ENCODE measurements at regions not wholly inside any gene's neighbourhood (a gene's known extent, or its start where the extent isn't known, plus 50 kb on each side); places are given as distances from the start of the nearest gene placed in this dataset.

DNA sequence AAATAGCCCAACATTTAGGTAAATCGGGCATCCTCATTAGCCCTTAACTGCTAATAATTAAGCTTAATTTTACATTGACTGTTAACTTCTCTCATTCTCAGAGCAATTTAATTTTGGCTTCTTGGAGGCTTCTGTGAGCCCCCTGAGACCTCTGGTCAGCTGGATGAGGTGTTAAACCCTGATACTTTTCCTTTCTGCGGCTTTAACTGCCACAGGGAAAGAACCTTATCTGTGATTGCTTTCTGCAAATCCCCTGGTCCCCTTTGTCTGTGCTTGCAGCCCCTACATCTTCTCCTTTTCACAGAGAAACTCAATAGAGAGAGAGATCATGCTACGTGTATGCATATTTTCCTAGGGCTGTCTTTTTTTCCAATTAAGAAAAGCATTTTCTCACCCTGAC lies 184.5 kb upstream of the CSF3R start:
- peaks cover 4% of the 10 kb centered on the region for H3K4me1 ChIP-seq (ENCODE audit: control insufficient read depth, insufficient read depth, low read length)
- peak in 1 of 6 donors; percentile 68 for DNase-seq (ENCODE audit: low read depth in 4 of 6, low spot score in 6 of 6)
- H3K27ac ChIP-seq (ENCODE audit: low read depth, low read length), result no peak overlapping the region
- no peaks in the 10 kb centered on the region for H3K36me3 ChIP-seq (ENCODE audit: control insufficient read depth, insufficient read depth, low read length)
- H3K27me3 ChIP-seq (ENCODE audit: control insufficient read depth, insufficient read depth, low read length), result no peaks in the 10 kb centered on the region
- 83% methylated on average over 1 of the region's 3 CpGs for WGBS (ENCODE audit: insufficient coverage)
- no peaks in the 10 kb centered on the region for H3K9me3 ChIP-seq (ENCODE audit: control insufficient read depth, insufficient read depth, low read length)
- H3K4me3 ChIP-seq (ENCODE audit: low read depth, low read length), result no peak overlapping the region

DNA sequence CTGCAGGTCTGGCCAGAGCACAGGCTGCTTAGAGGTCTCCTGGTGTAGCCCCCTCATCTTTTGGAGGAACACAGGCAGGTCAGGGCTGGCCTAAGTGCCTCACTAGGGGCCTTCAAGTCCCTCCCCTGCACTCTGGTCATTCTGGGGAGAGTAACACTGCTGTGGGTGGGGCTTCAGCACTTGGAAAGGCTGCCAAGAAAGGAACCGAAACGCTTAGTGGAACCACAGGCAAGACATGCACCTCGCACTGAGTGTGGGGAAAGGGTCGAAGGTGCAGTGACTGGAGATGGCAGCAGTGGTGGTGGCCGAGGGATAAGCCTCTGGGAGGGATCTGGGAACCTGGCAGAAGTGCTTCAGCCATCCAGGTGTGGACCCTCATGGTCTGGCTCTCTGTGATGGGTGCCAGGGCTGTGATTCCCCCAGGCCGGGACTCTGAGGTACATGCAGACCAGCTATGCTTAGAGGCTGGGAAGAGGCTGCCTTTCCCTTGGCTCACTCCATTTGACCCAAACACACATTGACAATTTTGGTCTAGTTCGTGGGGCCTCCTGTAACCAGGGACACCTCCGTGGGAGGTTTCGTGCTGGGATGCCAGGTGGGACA lies 182.9 kb upstream of the CSF3R start:
- no peak overlapping the region for H3K27ac ChIP-seq (ENCODE audit: low read depth, low read length)
- DNase-seq (ENCODE audit: low read depth in 4 of 6, low spot score in 6 of 6), result no peak
- H3K4me3 ChIP-seq (ENCODE audit: low read depth, low read length), result no peak overlapping the region
- H3K9me3 ChIP-seq (ENCODE audit: control insufficient read depth, insufficient read depth, low read length), result no peaks in the 10 kb centered on the region
- H3K4me1 ChIP-seq (ENCODE audit: control insufficient read depth, insufficient read depth, low read length), result peaks cover 4% of the 10 kb centered on the region
- H3K36me3 ChIP-seq (ENCODE audit: control insufficient read depth, insufficient read depth, low read length), result no peaks in the 10 kb centered on the region
- WGBS (ENCODE audit: insufficient coverage), result 86% methylated on average over 9 of the region's 9 CpGs
- no peaks in the 10 kb centered on the region for H3K27me3 ChIP-seq (ENCODE audit: control insufficient read depth, insufficient read depth, low read length)

DNA sequence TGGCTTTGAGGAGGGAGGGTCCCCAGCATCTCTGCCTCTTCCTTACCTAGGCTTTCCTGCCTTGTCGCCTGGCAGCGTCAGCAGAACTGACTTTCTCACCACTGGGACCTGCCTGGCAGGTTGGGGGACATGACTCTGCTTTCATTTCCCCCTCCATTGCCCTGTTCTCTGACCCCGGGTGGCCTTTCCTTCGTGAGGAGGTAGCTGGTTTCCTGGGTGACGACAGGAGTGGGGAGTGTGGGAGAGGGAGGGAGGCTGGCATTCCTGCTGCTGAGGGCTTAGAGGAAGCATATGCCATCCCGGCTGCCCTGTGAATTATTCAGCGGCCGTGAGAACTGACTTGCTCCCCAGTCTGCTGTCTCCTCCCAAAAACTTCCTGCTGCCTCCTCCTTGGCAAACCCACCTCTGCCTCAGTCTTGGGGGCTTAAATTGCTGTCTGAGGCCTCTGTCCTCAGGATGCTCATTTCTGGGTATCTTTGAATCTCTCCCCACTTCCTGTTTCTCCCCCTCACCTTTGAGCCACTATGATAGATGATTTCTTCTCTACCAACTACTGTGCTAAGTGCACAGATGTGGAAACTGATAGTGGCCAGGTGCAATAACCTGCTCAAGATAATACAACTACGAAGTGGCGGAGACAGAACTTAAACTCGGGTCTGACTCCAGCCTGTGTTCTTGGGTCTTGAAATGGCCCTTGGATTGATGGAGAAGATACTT lies 182.0 kb upstream of the CSF3R start:
- Histone ChIP-seq H3K27me3 (ENCODE audit: control insufficient read depth, insufficient read depth, low read length) (no peaks in the 10 kb centered on the region), H3K4me3 (ENCODE audit: low read depth, low read length) (no peak overlapping the region), H3K9me3 (ENCODE audit: control insufficient read depth, insufficient read depth, low read length) (no peaks in the 10 kb centered on the region), H3K27ac (ENCODE audit: low read depth, low read length) (no peak overlapping the region), H3K36me3 (ENCODE audit: control insufficient read depth, insufficient read depth, low read length) (no peaks in the 10 kb centered on the region), H3K4me1 (ENCODE audit: control insufficient read depth, insufficient read depth, low read length) (peaks cover 4% of the 10 kb centered on the region)
- DNase-seq (ENCODE audit: low read depth in 4 of 6, low spot score in 6 of 6), result peak in 2 of 6 donors; percentile 34 to 78
- 46% methylated on average over 8 of the region's 11 CpGs for WGBS (ENCODE audit: insufficient coverage)

DNA sequence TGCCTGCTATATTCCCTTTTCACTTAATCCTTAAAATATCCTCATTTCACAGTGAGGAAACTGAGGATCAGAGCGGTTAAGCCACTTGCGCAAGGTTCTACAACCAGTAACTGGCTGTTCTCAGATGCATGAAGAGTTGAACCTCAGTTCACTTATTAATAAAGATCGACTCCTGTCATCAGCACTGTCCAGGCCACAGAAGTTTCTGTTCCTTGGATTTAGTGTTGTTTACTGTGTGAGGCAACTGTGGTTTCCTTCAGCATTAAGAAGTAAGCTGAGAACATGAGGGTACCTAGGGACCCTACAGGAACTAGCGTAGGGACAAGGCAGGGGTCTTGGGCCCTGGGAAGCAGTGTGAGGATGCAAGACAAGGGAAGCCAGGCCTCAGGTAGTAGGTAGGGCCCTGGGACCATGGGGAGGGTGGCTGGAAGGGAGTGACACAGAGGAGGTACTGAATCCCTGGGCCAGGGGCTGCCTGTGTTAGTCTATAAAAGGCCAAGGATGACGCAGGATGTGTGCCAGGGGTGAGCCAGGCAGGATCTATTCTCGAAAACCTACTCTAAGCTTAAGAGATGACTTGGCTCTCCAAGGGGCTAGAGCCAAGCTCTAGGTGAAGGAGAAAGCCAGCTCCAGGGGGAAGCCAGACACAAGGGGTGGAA lies 181.2 kb upstream of the CSF3R start:
- no peaks in the 10 kb centered on the region for H3K9me3 ChIP-seq (ENCODE audit: control insufficient read depth, insufficient read depth, low read length)
- 91% methylated on average over 3 of the region's 6 CpGs for WGBS (ENCODE audit: insufficient coverage)
- peaks cover 4% of the 10 kb centered on the region for H3K4me1 ChIP-seq (ENCODE audit: control insufficient read depth, insufficient read depth, low read length)
- DNase-seq (ENCODE audit: low read depth in 4 of 6, low spot score in 6 of 6), result no peak
- H3K36me3 ChIP-seq (ENCODE audit: control insufficient read depth, insufficient read depth, low read length), result no peaks in the 10 kb centered on the region
- H3K27ac ChIP-seq (ENCODE audit: low read depth, low read length), result no peak overlapping the region
- no peaks in the 10 kb centered on the region for H3K27me3 ChIP-seq (ENCODE audit: control insufficient read depth, insufficient read depth, low read length)
- no peak overlapping the region for H3K4me3 ChIP-seq (ENCODE audit: low read depth, low read length)

DNA sequence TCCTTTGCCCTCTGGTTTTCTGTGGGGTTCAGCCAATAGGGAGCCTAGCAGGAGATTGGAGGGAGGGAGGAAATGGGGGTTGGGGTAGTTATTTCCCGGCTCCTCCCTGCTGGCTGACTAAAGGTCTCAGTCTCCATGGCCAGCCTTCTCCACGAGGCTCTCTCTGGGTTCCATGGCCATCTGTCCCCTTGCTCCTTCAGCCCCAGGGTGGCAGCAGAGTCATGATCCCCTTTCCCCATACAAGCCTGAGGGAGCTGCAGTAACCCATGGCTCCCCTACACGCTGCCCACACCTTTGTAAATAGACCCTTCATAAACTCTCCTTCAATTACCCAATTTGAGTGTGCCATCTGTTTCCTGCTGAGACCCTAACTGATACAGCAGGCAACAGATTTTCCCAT lies 176.1 kb upstream of the CSF3R start:
- no peak for DNase-seq (ENCODE audit: low read depth in 4 of 6, low spot score in 6 of 6)
- Histone ChIP-seq H3K27me3 (ENCODE audit: control insufficient read depth, insufficient read depth, low read length) (peaks cover 2% of the 10 kb centered on the region), H3K4me3 (ENCODE audit: low read depth, low read length) (no peak overlapping the region), H3K4me1 (ENCODE audit: control insufficient read depth, insufficient read depth, low read length) (peaks cover 9% of the 10 kb centered on the region), H3K36me3 (ENCODE audit: control insufficient read depth, insufficient read depth, low read length) (no peaks in the 10 kb centered on the region), H3K27ac (ENCODE audit: low read depth, low read length) (no peak overlapping the region), H3K9me3 (ENCODE audit: control insufficient read depth, insufficient read depth, low read length) (no peaks in the 10 kb centered on the region)
- WGBS (ENCODE audit: insufficient coverage), result 46% methylated on average over 3 of the region's 3 CpGs

DNA sequence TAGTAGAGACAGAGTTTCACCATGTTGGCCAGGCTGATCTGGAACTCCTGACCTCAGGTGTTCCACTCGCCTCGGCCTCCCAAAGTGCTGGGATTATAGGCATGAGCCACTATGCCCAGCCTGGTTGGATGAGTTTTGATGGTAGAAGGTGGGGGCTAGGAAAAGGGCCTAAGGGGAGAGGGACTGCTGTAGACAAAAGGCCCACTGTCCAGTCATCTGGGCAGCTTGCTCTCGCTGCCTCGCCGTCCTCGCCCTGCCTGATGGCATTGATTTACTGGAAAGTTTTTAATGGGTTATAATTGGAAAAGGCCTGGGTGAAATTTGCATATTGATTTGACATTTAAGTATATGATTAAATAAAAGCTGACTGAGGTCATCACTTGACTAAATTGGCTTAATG lies 175.1 kb upstream of the CSF3R start:
- Histone ChIP-seq H3K27me3 (ENCODE audit: control insufficient read depth, insufficient read depth, low read length) (peaks cover 2% of the 10 kb centered on the region), H3K9me3 (ENCODE audit: control insufficient read depth, insufficient read depth, low read length) (no peaks in the 10 kb centered on the region), H3K4me3 (ENCODE audit: low read depth, low read length) (no peak overlapping the region), H3K27ac (ENCODE audit: low read depth, low read length) (no peak overlapping the region), H3K36me3 (ENCODE audit: control insufficient read depth, insufficient read depth, low read length) (no peaks in the 10 kb centered on the region), H3K4me1 (ENCODE audit: control insufficient read depth, insufficient read depth, low read length) (peaks cover 16% of the 10 kb centered on the region)
- 71% methylated on average over 3 of the region's 6 CpGs for WGBS (ENCODE audit: insufficient coverage)
- no peak for DNase-seq (ENCODE audit: low read depth in 4 of 6, low spot score in 6 of 6)

DNA sequence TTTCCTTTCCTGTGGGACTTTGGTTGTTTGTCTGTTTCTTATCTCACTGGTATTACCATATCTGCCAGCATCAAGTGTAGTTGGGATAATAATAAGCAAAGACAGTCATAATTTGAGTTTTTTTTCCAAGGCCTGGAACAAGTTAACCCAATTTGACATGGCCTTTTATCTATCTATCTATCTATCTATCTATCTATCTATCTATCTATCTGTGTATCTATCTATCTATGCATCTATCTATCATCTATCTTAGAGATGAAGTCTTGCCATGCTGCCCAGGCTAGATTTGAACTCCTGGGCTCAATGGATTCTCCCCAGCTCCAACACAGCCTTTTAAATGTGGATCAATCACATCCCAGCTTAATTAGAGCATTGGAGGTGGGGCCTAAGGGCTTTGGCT lies 174.1 kb upstream of the CSF3R start:
- no peak overlapping the region for H3K4me3 ChIP-seq (ENCODE audit: low read depth, low read length)

DNA sequence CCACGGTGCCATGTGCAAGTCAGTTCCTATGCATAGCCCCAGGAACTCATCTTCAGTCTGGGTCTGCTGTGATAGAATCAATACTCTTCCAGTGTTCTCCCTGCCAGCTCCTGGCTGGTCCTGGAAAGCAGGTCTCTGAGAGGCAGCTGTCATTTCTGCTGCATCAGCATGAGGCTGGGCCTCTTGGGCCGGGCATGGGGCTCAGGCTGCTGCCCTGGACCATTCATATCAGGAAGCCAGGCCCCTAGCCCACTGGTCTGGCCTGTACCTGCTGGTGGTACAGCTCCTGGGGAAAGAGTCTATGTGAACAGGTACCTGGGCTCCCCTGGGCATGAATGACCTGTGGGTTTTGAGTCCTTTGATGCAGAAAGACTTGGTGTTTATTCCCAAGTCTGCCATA lies 173.6 kb upstream of the CSF3R start:
- Histone ChIP-seq H3K36me3 (ENCODE audit: control insufficient read depth, insufficient read depth, low read length) (no peaks in the 10 kb centered on the region), H3K27ac (ENCODE audit: low read depth, low read length) (no peak overlapping the region), H3K9me3 (ENCODE audit: control insufficient read depth, insufficient read depth, low read length) (no peaks in the 10 kb centered on the region), H3K4me3 (ENCODE audit: low read depth, low read length) (no peak overlapping the region), H3K27me3 (ENCODE audit: control insufficient read depth, insufficient read depth, low read length) (peaks cover 2% of the 10 kb centered on the region), H3K4me1 (ENCODE audit: control insufficient read depth, insufficient read depth, low read length) (peaks cover 19% of the 10 kb centered on the region)
- 83% methylated on average over 2 of the region's 2 CpGs for WGBS (ENCODE audit: insufficient coverage)
- no peak for DNase-seq (ENCODE audit: low read depth in 4 of 6, low spot score in 6 of 6)

More for the DNA sequence above, 174.1 kb upstream of the CSF3R start:
- Histone ChIP-seq H3K4me1 (ENCODE audit: control insufficient read depth, insufficient read depth, low read length) (peaks cover 19% of the 10 kb centered on the region), H3K27me3 (ENCODE audit: control insufficient read depth, insufficient read depth, low read length) (peaks cover 2% of the 10 kb centered on the region), H3K36me3 (ENCODE audit: control insufficient read depth, insufficient read depth, low read length) (no peaks in the 10 kb centered on the region), H3K9me3 (ENCODE audit: control insufficient read depth, insufficient read depth, low read length) (no peaks in the 10 kb centered on the region), H3K27ac (ENCODE audit: low read depth, low read length) (no peak overlapping the region)
- DNase-seq (ENCODE audit: low read depth in 4 of 6, low spot score in 6 of 6), result no peak

DNA sequence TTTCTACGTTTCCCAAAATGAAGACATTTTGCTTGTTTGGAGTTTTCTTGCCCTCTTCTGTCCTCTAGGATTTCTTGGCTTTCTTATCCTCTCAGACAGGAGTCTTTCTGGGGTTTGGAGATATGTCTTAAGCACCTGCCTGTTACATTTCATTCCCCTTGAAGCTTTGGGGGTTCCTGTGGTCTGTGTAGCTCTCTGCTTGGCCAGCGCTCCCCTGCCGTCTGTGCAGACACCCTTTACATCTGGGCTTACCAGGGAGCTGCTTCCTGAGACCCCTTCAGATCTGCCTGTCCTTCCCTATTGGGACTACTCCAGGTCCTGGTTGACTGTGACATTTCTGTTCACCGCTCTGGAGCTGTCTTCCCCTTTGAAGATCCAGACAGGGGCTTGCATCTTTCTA lies 171.9 kb upstream of the CSF3R start:
- Histone ChIP-seq H3K27ac (ENCODE audit: low read depth, low read length) (no peak overlapping the region), H3K27me3 (ENCODE audit: control insufficient read depth, insufficient read depth, low read length) (peaks cover 2% of the 10 kb centered on the region), H3K4me3 (ENCODE audit: low read depth, low read length) (no peak overlapping the region), H3K4me1 (ENCODE audit: control insufficient read depth, insufficient read depth, low read length) (peaks cover 24% of the 10 kb centered on the region), H3K36me3 (ENCODE audit: control insufficient read depth, insufficient read depth, low read length) (no peaks in the 10 kb centered on the region), H3K9me3 (ENCODE audit: control insufficient read depth, insufficient read depth, low read length) (no peaks in the 10 kb centered on the region)
- WGBS (ENCODE audit: insufficient coverage), result 78% methylated on average over 3 of the region's 4 CpGs
- DNase-seq (ENCODE audit: low read depth in 4 of 6, low spot score in 6 of 6), result no peak

DNA sequence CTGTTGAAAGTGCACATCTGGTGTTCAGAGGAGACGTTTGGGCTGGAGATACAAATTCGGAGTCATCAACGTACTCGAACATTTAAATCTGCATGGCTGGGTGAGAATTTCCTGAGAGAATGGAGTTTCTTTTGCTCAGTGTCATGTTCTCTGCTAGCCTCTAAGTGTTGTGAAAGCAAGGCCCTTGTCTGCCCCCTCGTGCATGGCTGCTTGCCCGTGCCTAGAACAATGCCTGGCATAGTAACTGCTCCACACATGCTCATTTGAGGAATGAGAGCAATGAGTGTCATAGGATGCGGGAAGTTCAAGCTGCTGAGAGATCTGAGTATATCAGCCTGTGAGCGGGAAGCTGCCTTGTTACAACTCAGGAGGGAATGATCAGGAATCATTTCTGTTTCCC lies 171.1 kb upstream of the CSF3R start:
- Histone ChIP-seq H3K4me3 (ENCODE audit: low read depth, low read length) (no peak overlapping the region), H3K27ac (ENCODE audit: low read depth, low read length) (peak overlapping the region; percentile 50), H3K4me1 (ENCODE audit: control insufficient read depth, insufficient read depth, low read length) (peaks cover 24% of the 10 kb centered on the region), H3K27me3 (ENCODE audit: control insufficient read depth, insufficient read depth, low read length) (peaks cover 2% of the 10 kb centered on the region), H3K9me3 (ENCODE audit: control insufficient read depth, insufficient read depth, low read length) (no peaks in the 10 kb centered on the region), H3K36me3 (ENCODE audit: control insufficient read depth, insufficient read depth, low read length) (no peaks in the 10 kb centered on the region)
- 22% methylated on average over 7 of the region's 8 CpGs for WGBS (ENCODE audit: insufficient coverage)
- DNase-seq (ENCODE audit: low read depth in 4 of 6, low spot score in 6 of 6), result peak; percentile 41 to 93 (median 72)
